ENCODE measurements at regions not wholly inside any gene's neighbourhood (a gene's known extent, or its start where the extent isn't known, plus 50 kb on each side); places are given as distances from the start of the nearest gene placed in this dataset.

- Histone ChIP-seq H3K36me3 (ENCODE audit: control insufficient read depth, low read length) (no peaks in the 10 kb centered on the region), H3K27ac (ENCODE audit: low read depth, low read length) (no peak overlapping the region), H4K20me1 (ENCODE audit: control insufficient read depth, insufficient read depth, low read depth, low read length) (no peaks in the 10 kb centered on the region), H3F3A (ENCODE audit: control insufficient read depth, insufficient read depth) (no peaks in the 10 kb centered on the region), H3K79me2 (ENCODE audit: control insufficient read depth, low read length) (no peaks in the 10 kb centered on the region), H3K9me2 (replicated peaks; ENCODE audit: control insufficient read depth, low read length) (no peaks in the 10 kb centered on the region), H3K27me3 (ENCODE audit: control insufficient read depth, low read length) (no peaks in the 10 kb centered on the region), H3K4me1 (ENCODE audit: control insufficient read depth, low read length) (peaks cover 7% of the 10 kb centered on the region), H3K9me3 (ENCODE audit: control insufficient read depth, insufficient read depth, low read length) (no peaks in the 10 kb centered on the region), H3K4me2 (ENCODE audit: low read length) (no peak overlapping the region), H3K4me3 (ENCODE audit: low read length) (no peak overlapping the region)
- TF ChIP-seq EZH2phosphoT487 (IDR thresholded peaks at IDR 0.05; ENCODE audit: borderline replicate concordance, low read length) = no peak
- TF ChIP-seq CTCF (IDR thresholded peaks at IDR 0.05; ENCODE audit: low read depth, low read length, poor library complexity, severe bottlenecking) = no peak
These were observed 74.6 kb upstream of the CDKN3 start for GRCh38 chr14:54322246-54322645.

GRCh38 chr14:54322701-54323337 is 74.0 kb upstream of the CDKN3 start:
- no peak overlapping the region for H3K4me3 ChIP-seq (ENCODE audit: low read length)
- no peaks in the 10 kb centered on the region for H3K9me3 ChIP-seq (ENCODE audit: control insufficient read depth, insufficient read depth, low read length)
- H3K4me2 ChIP-seq (ENCODE audit: low read length) = no peak overlapping the region
- peaks cover 3% of the 10 kb centered on the region for H3K4me1 ChIP-seq (ENCODE audit: control insufficient read depth, low read length)
- no peaks in the 10 kb centered on the region for H3K36me3 ChIP-seq (ENCODE audit: control insufficient read depth, low read length)
- H4K20me1 ChIP-seq (ENCODE audit: control insufficient read depth, insufficient read depth, low read depth, low read length) = no peaks in the 10 kb centered on the region
- no peak overlapping the region for H3K27ac ChIP-seq (ENCODE audit: low read depth, low read length)
- no peaks in the 10 kb centered on the region for H3K27me3 ChIP-seq (ENCODE audit: control insufficient read depth, low read length)
- H3K79me2 ChIP-seq (ENCODE audit: control insufficient read depth, low read length) = no peaks in the 10 kb centered on the region
- TF ChIP-seq EZH2phosphoT487 (IDR thresholded peaks at IDR 0.05; ENCODE audit: borderline replicate concordance, low read length) = no peak
- H3F3A ChIP-seq (ENCODE audit: control insufficient read depth, insufficient read depth) = no peaks in the 10 kb centered on the region
- H3K9me2 ChIP-seq (replicated peaks; ENCODE audit: control insufficient read depth, low read length) = no peaks in the 10 kb centered on the region

GRCh38 chr14:54325766-54326165 is 71.0 kb upstream of the CDKN3 start:
- no peaks in the 10 kb centered on the region for H4K20me1 ChIP-seq (ENCODE audit: control insufficient read depth, insufficient read depth, low read depth, low read length)
- no peak overlapping the region for H3K4me3 ChIP-seq (ENCODE audit: low read length)
- H3K27me3 ChIP-seq (ENCODE audit: control insufficient read depth, low read length) = no peaks in the 10 kb centered on the region
- H3F3A ChIP-seq (ENCODE audit: control insufficient read depth, insufficient read depth) = no peaks in the 10 kb centered on the region
- no peak for TF ChIP-seq CTCF (IDR thresholded peaks at IDR 0.05; ENCODE audit: low read depth, low read length, poor library complexity, severe bottlenecking)
- no peak for TF ChIP-seq EZH2phosphoT487 (IDR thresholded peaks at IDR 0.05; ENCODE audit: borderline replicate concordance, low read length)
- no peaks in the 10 kb centered on the region for H3K79me2 ChIP-seq (ENCODE audit: control insufficient read depth, low read length)
- H3K4me2 ChIP-seq (ENCODE audit: low read length) = no peak overlapping the region
- H3K9me2 ChIP-seq (replicated peaks; ENCODE audit: control insufficient read depth, low read length) = no peaks in the 10 kb centered on the region
- no peaks in the 10 kb centered on the region for H3K4me1 ChIP-seq (ENCODE audit: control insufficient read depth, low read length)
- H3K9me3 ChIP-seq (ENCODE audit: control insufficient read depth, insufficient read depth, low read length) = no peaks in the 10 kb centered on the region
- no peaks in the 10 kb centered on the region for H3K36me3 ChIP-seq (ENCODE audit: control insufficient read depth, low read length)
- no peak overlapping the region for H3K27ac ChIP-seq (ENCODE audit: low read depth, low read length)

GRCh38 chr14:54329082-54329695 is 67.6 kb upstream of the CDKN3 start:
- no peak overlapping the region for H3K4me2 ChIP-seq (ENCODE audit: low read length)
- H3K27me3 ChIP-seq (ENCODE audit: control insufficient read depth, low read length) = no peaks in the 10 kb centered on the region
- no peaks in the 10 kb centered on the region for H3K79me2 ChIP-seq (ENCODE audit: control insufficient read depth, low read length)

More at GRCh38 chr14:54329082-54329695, 67.6 kb upstream of the CDKN3 start:
- no peak overlapping the region for H3K27ac ChIP-seq (ENCODE audit: low read depth, low read length)
- no peak overlapping the region for H3K4me3 ChIP-seq (ENCODE audit: low read length)
- H3K9me2 ChIP-seq (replicated peaks; ENCODE audit: control insufficient read depth, low read length) = no peaks in the 10 kb centered on the region
- H4K20me1 ChIP-seq (ENCODE audit: control insufficient read depth, insufficient read depth, low read depth, low read length) = no peaks in the 10 kb centered on the region
- H3K9me3 ChIP-seq (ENCODE audit: control insufficient read depth, insufficient read depth, low read length) = no peaks in the 10 kb centered on the region
- H3K4me1 ChIP-seq (ENCODE audit: control insufficient read depth, low read length) = no peaks in the 10 kb centered on the region
- H3F3A ChIP-seq (ENCODE audit: control insufficient read depth, insufficient read depth) = no peaks in the 10 kb centered on the region
- TF ChIP-seq EZH2phosphoT487 (IDR thresholded peaks at IDR 0.05; ENCODE audit: borderline replicate concordance, low read length) = no peak
- TF ChIP-seq CTCF (IDR thresholded peaks at IDR 0.05; ENCODE audit: low read depth, low read length, poor library complexity, severe bottlenecking) = peak; percentile 72
- no peaks in the 10 kb centered on the region for H3K36me3 ChIP-seq (ENCODE audit: control insufficient read depth, low read length)
